GM10248 (cell line): ENCODE measurements at regions not wholly inside any gene's neighbourhood (a gene's known extent, or its start where the extent isn't known, plus 50 kb on each side); places are given as distances from the start of the nearest gene placed in this dataset.

Source experiments
- CTCF ChIA-PET: fragments of 300-600 bp; sonication (Branson Sonifier 250); formaldehyde crosslinking; extraction: SDS; loops from one replicate; lab custom pipeline; 2021; ENCODE audit warnings: antibody characterized with exemption; lab: Yijun Ruan, JAX
- POLR2A ChIA-PET: fragments of 350-650 bp; sonication (Branson Sonifier 250); formaldehyde crosslinking; extraction: SDS; loops from one replicate; lab custom pipeline; 2020; ENCODE audit warnings: antibody characterized with exemption; lab: Yijun Ruan, JAX
- DNase-seq: peaks from one replicate; pipeline ENCODE4 v3.0.0; 2012; ENCODE audit errors: extremely low spot score
- CTCF ChIP-seq: IDR thresholded peaks from 2 replicates; pipeline ENCODE4 v1.5.1; 2012; ENCODE audit warnings: mild to moderate bottlenecking, low read depth; ENCODE audit errors: extremely low read depth, missing control alignments, control extremely low read depth

- ChIA-PET POLR2A (no interaction called here), CTCF (no interaction called here)
- DNase-seq, result no peak
- no peak for TF ChIP-seq CTCF
Measured at GRCh38 chr1:233435622-233436021, 108.1 kb downstream of the MAP3K21 start.

- ChIA-PET CTCF (interaction anchor here (0.7 to 5.6 kb wide), 33 partner anchors 8 to 679 kb away, joined by 3 to 65 read pairs (median 5); partner anchors contain the start of gene KCNK1), POLR2A (no interaction called here)
- TF ChIP-seq CTCF, result no peak
- no peak for DNase-seq
Measured at GRCh38 chr1:233439721-233440120, 112.2 kb downstream of the MAP3K21 start.

GRCh38 chr1:233440951-233441401 is 113.5 kb downstream of the MAP3K21 start:
- TF ChIP-seq CTCF, result peak; percentile 58
- DNase-seq, result peak; percentile 44
- ChIA-PET CTCF (interaction anchor here (0.6 to 5.6 kb wide), 77 partner anchors 9 to 886 kb away, joined by 3 to 65 read pairs (median 4); no protein-coding TSS in a partner anchor), POLR2A (no interaction called here)

- POLR2A ChIA-PET, result no interaction called here
- DNase-seq, result no peak
- TF ChIP-seq CTCF, result no peak
- CTCF ChIA-PET, result interaction anchor here (0.9 to 5.6 kb wide), 33 partner anchors 10 to 885 kb away, joined by 3 to 65 read pairs (median 5); no protein-coding TSS in a partner anchor
Measured at GRCh38 chr1:233442026-233442780, 114.7 kb downstream of the MAP3K21 start.

GRCh38 chr1:233443040-233443760 is 115.7 kb downstream of the MAP3K21 start:
- TF ChIP-seq CTCF, result no peak
- CTCF ChIA-PET, result interaction anchor here (0.9 kb wide), 1 partner anchor 348 kb away, joined by 3 read pairs; no protein-coding TSS in a partner anchor
- POLR2A ChIA-PET, result no interaction called here
- DNase-seq, result no peak

GRCh38 chr1:233444484-233444883 is 117.0 kb downstream of the MAP3K21 start:
- POLR2A ChIA-PET, result no interaction called here
- CTCF ChIA-PET, result interaction anchor here (1.6 kb wide), 1 partner anchor 347 kb away, joined by 7 read pairs; no protein-coding TSS in a partner anchor
- no peak for DNase-seq
- TF ChIP-seq CTCF, result no peak
